Upper lobe of right lung (tissue), 1 donor: ENCODE measurements at regions not wholly inside any gene's neighbourhood (a gene's known extent, or its start where the extent isn't known, plus 50 kb on each side); places are given as distances from the start of the nearest gene placed in this dataset.

Experiments used
- ATAC-seq: fragments of 200-7000 bp; cut with Tn5 transposase; one replicate; pipeline ENCODE4 v1.9.1; 2020; ENCODE audit warnings: mild to moderate bottlenecking, moderate library complexity
- DNase-seq: peaks from one replicate; pipeline ENCODE4 v3.0.0-alpha.2; 2020
- H3K27ac ChIP-seq: fragments of 200-600 bp; one replicate; pipeline ENCODE4 v1.8.0; 2022
- H3K27me3 ChIP-seq: fragments of 200-600 bp; one replicate; pipeline ENCODE4 v1.8.0; 2022; ENCODE audit warnings: mild to moderate bottlenecking
- H3K36me3 ChIP-seq: fragments of 200-600 bp; one replicate; pipeline ENCODE4 v1.8.0; 2022
- H3K4me1 ChIP-seq: fragments of 200-600 bp; one replicate; pipeline ENCODE4 v1.8.0; 2022
- H3K4me3 ChIP-seq: fragments of 200-600 bp; one replicate; pipeline ENCODE4 v1.8.0; 2022; ENCODE audit warnings: mild to moderate bottlenecking
- H3K9me3 ChIP-seq: fragments of 200-600 bp; one replicate; pipeline ENCODE4 v1.8.0; 2022
- CTCF ChIP-seq: fragments of 200-600 bp; IDR thresholded peaks from one replicate; pipeline ENCODE4 v1.8.0; 2022; ENCODE audit warnings: antibody characterized with exemption
- intact Hi-C: fragments of 100-400 bp; cut with DNase I; formaldehyde crosslinking; loops from one replicate; pipeline ENCODE4 v1.11.0; 2022
- donor health status: DM: no; HTN: yes; CAD: no; lungs with severe emphysema.

DNA sequence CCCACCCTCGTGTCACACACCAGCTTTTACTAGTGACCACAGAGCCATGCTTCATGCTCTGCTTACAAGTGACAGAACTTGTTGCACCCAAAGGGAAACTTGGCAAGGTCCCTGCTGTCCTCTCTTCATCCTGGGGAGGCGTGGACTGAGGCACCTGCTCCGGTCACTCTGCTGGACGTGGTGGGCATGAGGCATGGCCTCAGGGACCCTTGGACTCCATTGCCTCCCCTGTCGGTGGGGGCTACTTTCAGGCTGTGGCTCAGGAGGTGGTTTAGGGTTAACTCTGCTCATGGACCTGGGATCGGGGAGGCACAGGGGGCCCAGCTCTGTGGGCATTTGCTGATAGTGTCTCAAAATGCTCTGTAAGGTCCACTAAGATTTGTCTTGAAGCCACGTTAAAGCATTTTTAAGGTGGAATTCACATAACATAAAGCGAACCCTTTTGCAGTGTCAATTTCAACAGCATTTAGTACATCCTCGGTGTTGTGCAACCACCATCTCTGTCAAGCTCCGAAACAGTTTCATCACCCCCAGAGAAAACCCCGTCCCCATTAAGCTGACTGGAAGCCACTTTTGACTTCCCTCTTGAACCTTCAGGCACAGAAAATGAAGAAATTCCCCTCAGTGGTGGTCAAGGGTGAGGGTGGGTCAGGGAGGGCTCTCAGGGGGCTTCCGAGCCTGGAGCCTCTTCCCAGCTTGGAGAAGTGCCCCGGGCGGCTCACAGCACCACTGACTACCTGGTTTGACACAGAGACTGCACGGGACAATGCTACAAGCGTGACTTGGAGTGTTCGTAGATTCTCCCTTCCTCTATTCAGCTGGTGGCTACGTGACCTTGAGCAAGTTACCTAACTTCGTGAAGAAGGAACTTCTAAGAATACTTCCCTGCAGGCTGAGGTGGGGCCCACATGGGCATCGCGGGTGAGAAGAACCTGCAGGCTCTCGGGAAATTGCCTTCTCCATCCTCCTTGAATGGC, 100.0 kb upstream of the HDAC4 start:
- Histone ChIP-seq H3K36me3 (no peaks in the 10 kb centered on the region), H3K9me3 (no peaks in the 10 kb centered on the region), H3K4me3 (no peak overlapping the region), H3K4me1 (peaks cover 7% of the 10 kb centered on the region), H3K27me3 (no peaks in the 10 kb centered on the region), H3K27ac (no peak overlapping the region)
- ATAC-seq (peak; percentile 37), DNase-seq (no peak)
- no peak for TF ChIP-seq CTCF
- intact Hi-C loops = no loop called here

GRCh38 chr2:239499726-239500573, 99.1 kb upstream of the HDAC4 start:
- H3K36me3 ChIP-seq = no peaks in the 10 kb centered on the region
- no peaks in the 10 kb centered on the region for H3K27me3 ChIP-seq
- H3K4me1 ChIP-seq = peaks cover 7% of the 10 kb centered on the region
- H3K9me3 ChIP-seq = no peaks in the 10 kb centered on the region
- TF ChIP-seq CTCF = no peak
- H3K27ac ChIP-seq = no peak overlapping the region
- H3K4me3 ChIP-seq = no peak overlapping the region
- DNase-seq (no peak), ATAC-seq (no peak)
- intact Hi-C loops = no loop called here

DNA sequence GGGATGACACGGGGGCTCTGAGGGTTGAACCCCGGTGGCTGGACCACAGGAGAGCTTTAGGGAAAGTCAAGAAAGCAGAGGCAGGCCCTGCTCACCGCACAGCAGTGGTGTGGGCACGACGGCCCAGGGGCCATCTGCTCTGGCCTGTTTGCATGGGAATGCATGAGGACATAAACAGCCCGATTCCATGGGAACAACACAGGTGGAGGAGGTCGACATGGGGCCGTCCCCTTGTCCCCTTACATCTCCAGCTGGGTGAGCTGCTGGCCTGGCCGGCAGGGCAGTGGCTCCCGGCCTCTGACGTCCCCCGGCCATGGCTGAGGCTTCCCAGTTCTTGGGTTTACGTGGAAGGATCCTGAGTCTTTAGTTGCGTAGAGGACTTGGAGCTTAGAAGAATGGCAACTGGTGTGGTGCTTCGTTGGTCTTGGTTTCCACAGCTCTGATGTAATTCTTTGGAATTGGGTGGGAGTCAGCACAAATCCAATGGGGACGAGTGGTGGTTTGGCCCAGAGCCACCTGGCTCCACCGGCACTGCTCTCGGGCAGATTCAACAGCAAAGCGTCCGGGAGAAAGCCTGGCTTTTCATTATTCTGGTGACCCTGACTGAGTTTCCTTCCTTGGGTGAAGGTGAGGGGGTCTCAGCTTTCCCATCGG, 98.3 kb upstream of the HDAC4 start:
- no peak for ATAC-seq

GRCh38 chr2:239498576-239498975, 97.8 kb upstream of the HDAC4 start:
- no peak for TF ChIP-seq CTCF
- H3K27ac ChIP-seq = no peak overlapping the region
- no peaks in the 10 kb centered on the region for H3K27me3 ChIP-seq
- no peaks in the 10 kb centered on the region for H3K36me3 ChIP-seq
- no peaks in the 10 kb centered on the region for H3K9me3 ChIP-seq
- intact Hi-C loops = no loop called here
- no peak for DNase-seq
- ATAC-seq = no peak
- no peak overlapping the region for H3K4me3 ChIP-seq
- H3K4me1 ChIP-seq = peaks cover 7% of the 10 kb centered on the region

More for the DNA sequence above, 98.3 kb upstream of the HDAC4 start:
- no peak overlapping the region for H3K4me3 ChIP-seq
- H3K36me3 ChIP-seq = no peaks in the 10 kb centered on the region
- TF ChIP-seq CTCF = no peak
- H3K4me1 ChIP-seq = peaks cover 7% of the 10 kb centered on the region
- H3K9me3 ChIP-seq = no peaks in the 10 kb centered on the region
- DNase-seq = no peak
- intact Hi-C loops = no loop called here
- H3K27me3 ChIP-seq = no peaks in the 10 kb centered on the region
- H3K27ac ChIP-seq = no peak overlapping the region

DNA sequence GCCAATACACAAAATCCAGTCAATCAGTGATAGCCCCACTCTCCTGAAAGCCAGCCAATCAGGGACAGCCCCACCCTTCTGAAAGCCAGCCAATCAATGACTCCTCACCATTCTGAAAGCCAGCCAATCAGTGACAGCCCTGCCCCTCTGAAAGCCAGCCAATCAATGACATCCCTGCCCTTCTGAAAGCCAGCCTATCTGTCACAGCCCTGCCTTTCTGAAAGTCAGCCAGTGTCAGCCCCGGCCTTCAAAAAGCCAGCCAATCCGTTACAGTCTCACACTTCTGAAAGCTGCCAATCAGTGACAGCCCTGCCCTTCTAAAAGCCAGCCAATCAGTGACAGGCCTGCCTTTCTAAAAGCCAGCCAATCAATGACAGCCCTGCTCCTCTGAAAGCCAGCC, 95.9 kb upstream of the HDAC4 start:
- no peak for TF ChIP-seq CTCF

More for the DNA sequence above, 95.9 kb upstream of the HDAC4 start:
- no peak for DNase-seq
- Histone ChIP-seq H3K27ac (no peak overlapping the region), H3K9me3 (no peaks in the 10 kb centered on the region), H3K27me3 (no peaks in the 10 kb centered on the region), H3K4me1 (peaks cover 7% of the 10 kb centered on the region), H3K36me3 (no peaks in the 10 kb centered on the region), H3K4me3 (no peak overlapping the region)
- intact Hi-C loops = no loop called here
- no peak for ATAC-seq
